GM12878 (cell line): ENCODE measurements at regions not wholly inside any gene's neighbourhood (a gene's known extent, or its start where the extent isn't known, plus 50 kb on each side); places are given as distances from the start of the nearest gene placed in this dataset.

ENCODE experiments used
- ATAC-seq: fragments of 200-7000 bp; cut with Tn5 transposase; 3 replicates; pipeline ENCODE4 v1.9.1; 2020; ENCODE audit warnings: mild to moderate bottlenecking, moderate library complexity
- BruUV-seq: library from RNA; stranded (reverse); fragments of 400-500 nt; replicated peaks from 2 replicates; lab custom pipeline; 2021; lab: Mats Ljungman, UMichigan
- CTCF ChIA-PET: fragments of 300-600 bp; sonication (Branson Sonifier 250); formaldehyde crosslinking; extraction: SDS; loops from one replicate; lab custom pipeline; 2021; ENCODE audit warnings: inconsistent platforms; lab: Yijun Ruan, JAX
- POLR2A ChIA-PET: fragments of 350-600 bp; formaldehyde crosslinking; extraction: SDS; loops from one replicate; lab custom pipeline; 2021; ENCODE audit warnings: inconsistent platforms; lab: Charles Lee
- RAD21 ChIA-PET: fragments of 300-600 bp; sonication (Branson Sonifier 250); formaldehyde crosslinking; loops from one replicate; lab custom pipeline; 2023; ENCODE audit warnings: antibody characterized with exemption; ENCODE audit not compliant: unreplicated experiment; lab: Charles Lee
- SMC1A ChIA-PET: fragments of 300-600 bp; sonication (Branson Sonifier 250); formaldehyde crosslinking; loops from one replicate; lab custom pipeline; 2023; ENCODE audit not compliant: unreplicated experiment, uncharacterized antibody; lab: Charles Lee
- DNase-seq: peaks from one replicate; pipeline ENCODE4 v3.0.0-alpha.2; 2011; ENCODE audit warnings: low read depth, low spot score
- FAIRE-seq: peaks from 3 replicates; lab custom pipeline; 2011; peaks lifted over from hg19 to GRCh38; lab: Jason Lieb, UNC
- H2AFZ ChIP-seq: 2 replicates; pipeline ENCODE4 v1.6.0; 2011; ENCODE audit warnings: low read depth, low read length, control low read depth; ENCODE audit not compliant: control insufficient read depth
- H3K27ac ChIP-seq: 2 replicates; pipeline ENCODE4 v1.5.1; 2011; ENCODE audit warnings: control low read depth; ENCODE audit not compliant: control insufficient read depth, insufficient read depth
- H3K27me3 ChIP-seq, 2 experiments: replicated peaks in 1 of 2; 2 replicates each; pipeline versions ENCODE4 v1.6.0 to v1.6.1; 2011; ENCODE audit warnings: low read length in 1 of 2; ENCODE audit not compliant: control insufficient read depth in 2 of 2, insufficient read depth in 2 of 2
- H3K36me3 ChIP-seq, 2 experiments: 2 replicates each; pipeline ENCODE4 v1.5.1; 2011; ENCODE audit warnings: low read length in 1 of 2; ENCODE audit not compliant: control insufficient read depth in 2 of 2, insufficient read depth in 2 of 2
- H3K4me1 ChIP-seq: 2 replicates; pipeline ENCODE4 v1.6.1; 2011; ENCODE audit warnings: mild to moderate bottlenecking, low read length, moderate library complexity, mixed read lengths; ENCODE audit not compliant: control insufficient read depth, insufficient read depth
- H3K4me2 ChIP-seq: 2 replicates; pipeline ENCODE4 v1.6.0; 2011; ENCODE audit warnings: control low read depth; ENCODE audit not compliant: control insufficient read depth, insufficient read depth
- H3K4me3 ChIP-seq: fragments of 200-600 bp; sonication (generic); 2 replicates; pipeline ENCODE4 v1.5.1; 2016
- H3K79me2 ChIP-seq: 2 replicates; pipeline ENCODE4 v1.6.0; 2011; ENCODE audit warnings: low read length; ENCODE audit not compliant: control insufficient read depth, insufficient read depth
- H3K9ac ChIP-seq: 2 replicates; pipeline ENCODE4 v1.8.0; 2011; ENCODE audit warnings: low read length, control low read depth, mixed read lengths; ENCODE audit not compliant: control insufficient read depth, insufficient read depth
- H3K9me3 ChIP-seq: replicated peaks from 3 replicates; pipeline ENCODE4 v1.5.1; 2011; ENCODE audit warnings: mild to moderate bottlenecking, low read length; ENCODE audit not compliant: control insufficient read depth, insufficient read depth
- H4K20me1 ChIP-seq: 2 replicates; pipeline ENCODE4 v1.6.0; 2011; ENCODE audit not compliant: control insufficient read depth, insufficient read depth
- BHLHE40 ChIP-seq, 2 experiments: fragments of 450-650 bp in 1 of 2; IDR thresholded peaks; 2 replicates each; pipeline ENCODE4 v1.6.1; 2011 to 2017; ENCODE audit warnings: low read depth in 2 of 2, borderline replicate concordance in 1 of 2, improper control_type of control experiment in 1 of 2, low read length in 1 of 2, mild to moderate bottlenecking in 1 of 2
- FOXM1 ChIP-seq: IDR thresholded peaks from 2 replicates; pipeline ENCODE4 v1.6.1; 2012; ENCODE audit warnings: low read depth, mild to moderate bottlenecking, inconsistent platforms, low read length, moderate library complexity
- JUNB ChIP-seq: IDR thresholded peaks from 2 replicates; pipeline ENCODE4 v1.6.1; 2016; ENCODE audit warnings: antibody characterized with exemption, mild to moderate bottlenecking
- SREBF1 ChIP-seq: IDR thresholded peaks from 2 replicates; pipeline ENCODE4 v1.6.1; 2012; ENCODE audit warnings: mild to moderate bottlenecking, low read length
- WRNIP1 ChIP-seq: IDR thresholded peaks from 2 replicates; pipeline ENCODE4 v1.6.1; 2011; ENCODE audit warnings: low read depth, low read length, improper control_type of control experiment, borderline replicate concordance
- ZBTB33 ChIP-seq: fragments of 450-650 bp; IDR thresholded peaks from 2 replicates; pipeline ENCODE4 v1.6.1; 2017; ENCODE audit warnings: mild to moderate bottlenecking
- ZNF217 ChIP-seq: fragments of 450-650 bp; IDR thresholded peaks from 2 replicates; pipeline ENCODE4 v1.6.1; 2017; ENCODE audit warnings: antibody characterized with exemption, mild to moderate bottlenecking
- ZNF687 ChIP-seq: fragments of 450-650 bp; IDR thresholded peaks from 2 replicates; pipeline ENCODE4 v1.6.1; 2017; ENCODE audit warnings: mild to moderate bottlenecking, moderate library complexity
- WGBS: methylation state at CpG from one replicate; pipeline ENCODE4 v1.1.6; 2016; ENCODE audit warnings: low lambda C conversion rate; ENCODE audit not compliant: insufficient replicate concordance, insufficient coverage; ENCODE audit errors: missing lambda C conversion rate; 5-methylcytosine and 5-hydroxymethylcytosine counted together
- in situ Hi-C: fragments of 300-500 bp; cut with MboI; formaldehyde crosslinking; loops from 9 replicates; pipeline ENCODE4 v1.14.3; 2018; ENCODE audit warnings: mixed read lengths
- intact Hi-C: fragments of 100-400 bp; cut with micrococcal nuclease; formaldehyde crosslinking; loops from one replicate; pipeline ENCODE4 v1.14.2; 2022; ENCODE audit not compliant: unreplicated experiment
- TF ChIP-seq, protein P1 (sequence below): fragments of 450-650 bp; IDR thresholded peaks from 2 replicates; pipeline ENCODE4 v1.6.1; 2017; ENCODE audit warnings: low read depth, mild to moderate bottlenecking, moderate library complexity
- TF ChIP-seq, protein P2 (sequence below): IDR thresholded peaks from 2 replicates; pipeline ENCODE4 v1.6.1; 2011; ENCODE audit warnings: mild to moderate bottlenecking, low read depth, low read length, moderate library complexity; ENCODE audit not compliant: insufficient replicate concordance

DNA sequence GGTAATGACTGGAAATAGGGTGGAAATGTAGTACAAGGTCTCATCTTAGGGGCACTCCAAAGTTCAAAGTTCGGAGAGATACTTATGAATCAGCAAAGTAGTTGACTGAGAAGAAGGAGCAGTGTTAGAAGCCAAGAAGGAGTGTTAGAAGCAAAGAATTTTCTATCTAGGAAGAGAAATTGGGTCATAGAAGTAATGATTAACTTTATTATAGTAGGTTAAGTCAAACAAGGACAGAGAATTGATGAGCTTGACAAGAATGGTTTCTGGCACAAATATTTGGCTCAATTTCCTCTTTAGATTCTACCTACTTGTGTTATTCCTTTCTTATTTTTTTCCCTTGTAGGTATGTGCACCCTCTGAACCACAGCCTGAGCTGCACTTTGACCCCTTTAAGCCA is 810.5 kb upstream of the LRFN5 start:
- BruUV-seq: no TSS peak
- intact Hi-C loops: no loop called here

More for the DNA sequence above, 810.5 kb upstream of the LRFN5 start:
- Histone ChIP-seq H3K36me3 (no peaks in the 10 kb centered on the region), H4K20me1 (no peaks in the 10 kb centered on the region), H2AFZ (no peak overlapping the region), H3K9me3 (no peaks in the 10 kb centered on the region), H3K4me3 (no peak overlapping the region), H3K79me2 (no peaks in the 10 kb centered on the region), H3K27ac (no peak overlapping the region), H3K4me2 (no peak overlapping the region), H3K27me3 (no peaks in the 10 kb centered on the region), H3K4me1 (no peaks in the 10 kb centered on the region), H3K9ac (no peak overlapping the region)
- TF ChIP-seq SREBF1 (no peak), FOXM1 (no peak), JUNB (no peak), ZBTB33 (no peak), ZNF217 (no peak), ZNF687 (no peak), BHLHE40 (IDR thresholded peaks at IDR 0.05; ENCODE audit: borderline replicate concordance in 1 of 2, low read depth in 2 of 2, low read length in 1 of 2) (no peak), WRNIP1 (no peak)
- TF ChIP-seq, protein P1, sequence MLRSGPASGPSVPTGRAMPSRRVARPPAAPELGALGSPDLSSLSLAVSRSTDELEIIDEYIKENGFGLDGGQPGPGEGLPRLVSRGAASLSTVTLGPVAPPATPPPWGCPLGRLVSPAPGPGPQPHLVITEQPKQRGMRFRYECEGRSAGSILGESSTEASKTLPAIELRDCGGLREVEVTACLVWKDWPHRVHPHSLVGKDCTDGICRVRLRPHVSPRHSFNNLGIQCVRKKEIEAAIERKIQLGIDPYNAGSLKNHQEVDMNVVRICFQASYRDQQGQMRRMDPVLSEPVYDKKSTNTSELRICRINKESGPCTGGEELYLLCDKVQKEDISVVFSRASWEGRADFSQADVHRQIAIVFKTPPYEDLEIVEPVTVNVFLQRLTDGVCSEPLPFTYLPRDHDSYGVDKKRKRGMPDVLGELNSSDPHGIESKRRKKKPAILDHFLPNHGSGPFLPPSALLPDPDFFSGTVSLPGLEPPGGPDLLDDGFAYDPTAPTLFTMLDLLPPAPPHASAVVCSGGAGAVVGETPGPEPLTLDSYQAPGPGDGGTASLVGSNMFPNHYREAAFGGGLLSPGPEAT: no peak
- TF ChIP-seq, protein P2, sequence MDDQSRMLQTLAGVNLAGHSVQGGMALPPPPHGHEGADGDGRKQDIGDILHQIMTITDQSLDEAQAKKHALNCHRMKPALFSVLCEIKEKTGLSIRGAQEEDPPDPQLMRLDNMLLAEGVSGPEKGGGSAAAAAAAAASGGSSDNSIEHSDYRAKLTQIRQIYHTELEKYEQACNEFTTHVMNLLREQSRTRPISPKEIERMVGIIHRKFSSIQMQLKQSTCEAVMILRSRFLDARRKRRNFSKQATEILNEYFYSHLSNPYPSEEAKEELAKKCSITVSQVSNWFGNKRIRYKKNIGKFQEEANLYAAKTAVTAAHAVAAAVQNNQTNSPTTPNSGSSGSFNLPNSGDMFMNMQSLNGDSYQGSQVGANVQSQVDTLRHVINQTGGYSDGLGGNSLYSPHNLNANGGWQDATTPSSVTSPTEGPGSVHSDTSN: no peak
- ChIA-PET POLR2A (no interaction called here), RAD21 (no interaction called here), SMC1A (no interaction called here), CTCF (no interaction called here)
- WGBS: 0% methylated on average over 1 of the region's 1 CpG
- in situ Hi-C loops: no loop called here
- DNase-seq (no peak), ATAC-seq (no peak), FAIRE-seq (no peak)
